ENCODE measurements at regions not wholly inside any gene's neighbourhood (a gene's known extent, or its start where the extent isn't known, plus 50 kb on each side); places are given as distances from the start of the nearest gene placed in this dataset.
"Not testable (repeated sequence)": the region's sequence is repeated elsewhere in the genome, so short reads cannot be mapped to it uniquely, and the experiment has no call there.

GRCh38 chr2:105999211-105999989 is 194.7 kb downstream of the UXS1 start:
- WGBS (ENCODE audit: insufficient coverage, low coverage, low lambda C conversion rate, missing lambda C conversion rate), result 50% methylated on average over 6 of the region's 6 CpGs
- intact Hi-C loops (cut with DNase I), result no loop called here
- H3K4me1 ChIP-seq, result no peaks in the 10 kb centered on the region
- H3K9me3 ChIP-seq, result no peaks in the 10 kb centered on the region
- H3K27me3 ChIP-seq, result no peaks in the 10 kb centered on the region
- DNase-seq (no peak), ATAC-seq (no peak)
- no peak overlapping the region for H3K27ac ChIP-seq
- H3K4me3 ChIP-seq, result no peak overlapping the region
- no peak for TF ChIP-seq POLR2A (IDR thresholded peaks at IDR 0.05)
- no peak for TF ChIP-seq CTCF (IDR thresholded peaks at IDR 0.05)
- H3K36me3 ChIP-seq, result no peaks in the 10 kb centered on the region

- H3K4me1 ChIP-seq, result no peaks in the 10 kb centered on the region
- TF ChIP-seq POLR2A (IDR thresholded peaks at IDR 0.05) (no peak), CTCF (IDR thresholded peaks at IDR 0.05) (no peak)
- H3K36me3 ChIP-seq, result no peaks in the 10 kb centered on the region
- H3K27me3 ChIP-seq, result no peaks in the 10 kb centered on the region
- H3K9me3 ChIP-seq, result no peaks in the 10 kb centered on the region
- no peak overlapping the region for H3K4me3 ChIP-seq
- 60% methylated on average over 1 of the region's 2 CpGs for WGBS (ENCODE audit: insufficient coverage, low coverage, low lambda C conversion rate, missing lambda C conversion rate)
- intact Hi-C loops (cut with DNase I), result no loop called here
- DNase-seq (no peak), ATAC-seq (no peak)
- H3K27ac ChIP-seq, result no peak overlapping the region
Measured at GRCh38 chr2:105997711-105998110, 196.4 kb downstream of the UXS1 start.

- 57% methylated on average over 5 of the region's 6 CpGs for WGBS (ENCODE audit: insufficient coverage, low coverage, low lambda C conversion rate, missing lambda C conversion rate)
- Histone ChIP-seq H3K36me3 (no peaks in the 10 kb centered on the region), H3K4me1 (no peaks in the 10 kb centered on the region), H3K27me3 (no peaks in the 10 kb centered on the region), H3K4me3 (no peak overlapping the region), H3K9me3 (no peaks in the 10 kb centered on the region), H3K27ac (no peak overlapping the region)
- ATAC-seq (no peak), DNase-seq (no peak)
- intact Hi-C loops (cut with DNase I), result no loop called here
- TF ChIP-seq POLR2A (IDR thresholded peaks at IDR 0.05), result no peak
Measured at GRCh38 chr2:105990624-105991023, 203.5 kb downstream of the UXS1 start.

- DNase-seq; intact Hi-C loops (cut with DNase I); H3K27ac ChIP-seq; H3K4me3 ChIP-seq; H3K4me1 ChIP-seq; H3K27me3 ChIP-seq; H3K36me3 ChIP-seq; H3K9me3 ChIP-seq; ATAC-seq: not testable (repeated sequence)
- WGBS (ENCODE audit: insufficient coverage, low coverage, low lambda C conversion rate, missing lambda C conversion rate), result 25% methylated on average over 2 of the region's 2 CpGs
Measured at GRCh38 chr2:105989803-105990202, 204.3 kb downstream of the UXS1 start.

GRCh38 chr2:105989070-105989469 is 205.0 kb downstream of the UXS1 start:
- Histone ChIP-seq H3K4me3 (no peak overlapping the region), H3K27me3 (no peaks in the 10 kb centered on the region), H3K4me1 (no peaks in the 10 kb centered on the region), H3K27ac (no peak overlapping the region), H3K36me3 (no peaks in the 10 kb centered on the region), H3K9me3 (no peaks in the 10 kb centered on the region)
- TF ChIP-seq CTCF (IDR thresholded peaks at IDR 0.05) (no peak), POLR2A (IDR thresholded peaks at IDR 0.05) (no peak)
- no peak for ATAC-seq
- DNase-seq, result no peak
- intact Hi-C loops (cut with DNase I), result no loop called here
